SU-DHL-6 (cell line): ENCODE measurements at regions not wholly inside any gene's neighbourhood (a gene's known extent, or its start where the extent isn't known, plus 50 kb on each side); places are given as distances from the start of the nearest gene placed in this dataset.

ENCODE experiments used
- CTCF ChIP-seq: fragments of 200-600 bp; sonication (generic); IDR thresholded peaks from one replicate; pipeline ENCODE4 v1.5.1; 2017; ENCODE audit warnings: antibody characterized with exemption, mild to moderate bottlenecking, low read length, moderate library complexity; ENCODE audit not compliant: insufficient read depth, poor library complexity, severe bottlenecking
- EZH2phosphoT487 ChIP-seq: fragments of 200-600 bp; sonication (generic), shearing (Covaris generic); conservative IDR thresholded peaks from 2 replicates; pipeline ENCODE4 v1.6.1; 2018; ENCODE audit warnings: mild to moderate bottlenecking, antibody characterized with exemption, low read length, moderate library complexity, mixed read lengths

- no peak for TF ChIP-seq CTCF
- no peak for TF ChIP-seq EZH2phosphoT487
Measured at GRCh38 chr2:124993809-124994208, 968.7 kb downstream of the CNTNAP5 start.
